ENCODE measurements at regions not wholly inside any gene's neighbourhood (a gene's known extent, or its start where the extent isn't known, plus 50 kb on each side); places are given as distances from the start of the nearest gene placed in this dataset.
A peak's percentile ranks its signal among the peaks of the same experiment; 100 is the strongest.

DNA sequence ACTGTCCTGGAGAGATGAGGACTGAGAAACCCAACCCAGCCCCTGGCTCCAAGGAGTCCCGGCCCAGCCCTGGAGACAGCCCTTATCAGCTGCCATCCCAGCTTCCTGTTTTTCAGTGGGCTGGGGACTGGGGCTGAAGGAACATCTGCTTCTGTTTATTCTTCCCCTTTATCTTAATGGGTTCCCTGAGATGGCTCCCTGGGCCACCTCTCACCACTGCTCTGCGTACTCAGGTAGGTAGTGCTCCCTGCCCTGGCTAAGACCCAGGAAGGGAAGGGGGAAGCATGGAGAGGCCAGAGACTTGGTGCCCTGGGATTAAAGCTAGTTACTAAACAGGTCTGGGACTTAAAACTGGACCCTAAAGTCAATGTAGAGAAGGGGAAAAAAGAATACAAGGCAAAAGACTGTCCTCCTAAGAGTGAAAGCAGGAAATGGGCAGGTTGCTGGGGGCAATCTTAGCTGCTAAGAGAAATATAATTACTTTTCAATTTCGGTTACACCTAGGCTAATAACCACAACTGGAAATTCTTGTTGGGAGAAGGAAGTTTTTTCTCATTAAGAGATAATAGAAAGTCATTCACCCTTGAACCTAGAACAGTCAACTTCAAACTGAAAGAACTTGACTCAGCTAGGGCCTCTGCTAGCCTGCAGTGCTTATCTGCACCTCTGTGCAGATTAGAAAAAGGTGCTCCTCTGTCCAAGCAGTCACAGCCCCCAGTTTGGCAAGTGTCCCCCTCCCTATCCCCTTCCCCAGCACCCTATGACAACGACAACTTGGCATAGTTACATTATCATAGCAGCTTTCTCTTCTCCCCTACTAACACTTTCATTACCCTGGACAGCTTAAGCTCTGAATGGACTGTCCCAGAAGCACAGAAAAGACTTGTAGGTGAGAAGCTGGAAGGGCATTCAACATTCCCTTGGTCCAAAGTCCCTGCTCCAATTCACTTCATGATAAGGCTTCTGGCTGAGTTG is 65.6 kb upstream of the KDM7A start:
- DNase-seq (ENCODE audit: low spot score) = no peak

DNA sequence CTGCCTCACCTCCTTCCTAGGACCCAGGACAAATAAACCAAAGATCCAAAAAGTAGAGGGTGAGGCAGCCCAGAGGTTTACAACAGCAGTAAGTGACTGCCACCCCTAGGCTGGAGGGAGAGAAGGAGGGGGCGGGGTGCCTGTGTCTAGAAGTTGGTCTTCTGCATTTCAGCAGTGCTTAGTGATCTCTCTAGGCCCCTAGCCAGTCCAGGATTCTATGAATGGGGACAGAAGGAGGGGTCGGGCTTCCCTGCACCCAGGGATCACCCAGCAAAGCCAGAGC is 62.8 kb upstream of the KDM7A start:
- no peak for DNase-seq (ENCODE audit: low spot score)

DNA sequence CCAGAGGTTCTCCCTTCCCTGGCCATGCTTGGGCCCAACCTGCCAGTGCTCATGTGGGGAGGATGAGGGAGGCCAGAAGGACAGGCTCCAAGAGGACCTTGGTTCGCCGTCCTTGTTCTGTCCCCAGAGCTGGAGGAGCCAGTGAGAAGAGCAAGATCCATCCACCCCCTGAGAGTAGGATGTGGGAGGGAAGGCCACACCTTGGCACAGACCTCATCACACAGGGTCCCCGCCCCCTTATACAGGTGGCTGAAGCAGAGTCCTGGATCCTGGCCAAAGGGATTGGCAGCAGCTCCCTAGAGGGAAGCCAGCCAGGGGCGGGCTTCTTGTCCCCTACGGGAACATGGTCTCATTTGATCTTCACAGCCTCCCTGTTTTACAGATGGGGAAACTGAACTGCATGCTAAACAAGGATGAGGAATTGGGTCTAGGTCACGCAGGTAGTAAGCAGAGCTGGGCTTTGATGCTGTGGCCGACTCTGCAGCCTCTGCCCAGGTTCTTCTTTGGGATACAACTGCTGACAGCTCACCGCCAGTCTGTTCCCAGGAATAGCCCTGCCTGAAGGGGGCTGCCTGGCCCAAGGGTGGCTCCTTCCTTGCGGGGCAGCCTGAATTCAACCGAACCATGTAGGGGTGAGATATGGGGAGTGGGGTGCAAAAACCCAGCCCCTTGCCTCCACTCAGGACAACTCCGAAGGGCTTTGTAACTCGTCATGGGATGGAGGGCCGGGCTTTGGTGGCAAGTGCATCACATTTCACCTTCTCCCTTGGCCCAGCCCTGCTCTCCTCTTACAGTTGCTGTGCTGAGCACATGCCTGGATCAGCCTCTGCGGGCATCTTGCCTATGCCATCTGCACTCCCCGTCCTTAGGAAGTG is 62.2 kb upstream of the KDM7A start:
- no peak for DNase-seq (ENCODE audit: low spot score)

DNA sequence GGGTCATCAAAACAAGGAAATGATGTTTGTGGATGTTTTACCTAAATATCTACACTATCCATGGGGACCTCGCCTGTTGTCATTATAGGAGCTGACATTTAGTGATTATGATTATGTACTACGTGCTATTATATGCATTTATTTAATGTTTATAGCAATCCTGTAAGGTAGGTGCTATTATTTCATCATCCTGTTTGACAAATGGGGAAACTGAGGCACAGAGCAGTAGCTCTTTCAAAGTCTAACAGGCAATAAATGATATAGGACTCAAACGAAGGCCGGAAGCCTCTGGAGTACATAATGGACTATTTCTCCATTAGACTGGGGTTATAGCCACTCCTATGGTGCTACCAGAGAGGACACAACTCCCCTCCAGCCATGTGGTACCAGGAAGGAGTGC is 60.6 kb upstream of the KDM7A start:
- no peak for DNase-seq (ENCODE audit: low spot score)

DNA sequence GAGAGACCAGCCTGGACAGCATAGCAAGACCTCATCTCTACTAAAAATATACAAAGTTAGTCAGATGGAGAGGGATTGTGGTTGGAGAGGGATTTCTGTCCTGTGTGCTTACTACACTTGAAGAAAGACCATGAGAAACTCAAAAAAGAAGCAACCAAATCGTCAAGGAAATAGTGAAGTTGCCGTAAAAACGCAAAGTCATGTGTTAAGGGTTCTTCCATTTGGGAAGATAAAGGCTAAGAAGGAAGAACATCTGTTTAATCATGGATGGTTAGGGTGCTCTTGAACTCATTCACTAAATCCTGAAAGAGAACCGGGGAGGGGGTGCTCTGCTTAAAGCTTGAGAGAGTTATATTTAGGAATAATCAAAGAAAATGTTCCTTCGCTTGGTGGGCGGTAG is 59.8 kb upstream of the KDM7A start:
- no peak for DNase-seq (ENCODE audit: low spot score)

DNA sequence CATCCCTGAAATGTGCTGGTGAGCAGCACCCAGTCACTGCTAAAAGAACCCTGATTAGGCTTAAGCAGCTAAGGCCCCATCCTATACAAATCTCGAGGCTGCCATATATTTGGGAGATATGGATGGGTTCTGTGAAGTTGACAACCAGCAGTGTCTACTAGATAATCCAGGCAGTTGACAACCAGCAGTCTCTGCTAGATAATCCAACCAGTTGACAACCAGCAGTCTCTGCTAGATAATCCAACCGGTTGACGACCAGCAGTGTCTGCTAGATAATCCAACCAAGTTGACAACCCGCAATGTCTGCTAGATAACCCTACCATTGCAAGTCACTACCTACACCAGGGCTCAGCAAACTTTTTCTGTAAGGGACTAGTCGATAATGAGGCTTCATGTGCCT is 58.3 kb upstream of the KDM7A start:
- no peak for DNase-seq (ENCODE audit: low spot score)

DNA sequence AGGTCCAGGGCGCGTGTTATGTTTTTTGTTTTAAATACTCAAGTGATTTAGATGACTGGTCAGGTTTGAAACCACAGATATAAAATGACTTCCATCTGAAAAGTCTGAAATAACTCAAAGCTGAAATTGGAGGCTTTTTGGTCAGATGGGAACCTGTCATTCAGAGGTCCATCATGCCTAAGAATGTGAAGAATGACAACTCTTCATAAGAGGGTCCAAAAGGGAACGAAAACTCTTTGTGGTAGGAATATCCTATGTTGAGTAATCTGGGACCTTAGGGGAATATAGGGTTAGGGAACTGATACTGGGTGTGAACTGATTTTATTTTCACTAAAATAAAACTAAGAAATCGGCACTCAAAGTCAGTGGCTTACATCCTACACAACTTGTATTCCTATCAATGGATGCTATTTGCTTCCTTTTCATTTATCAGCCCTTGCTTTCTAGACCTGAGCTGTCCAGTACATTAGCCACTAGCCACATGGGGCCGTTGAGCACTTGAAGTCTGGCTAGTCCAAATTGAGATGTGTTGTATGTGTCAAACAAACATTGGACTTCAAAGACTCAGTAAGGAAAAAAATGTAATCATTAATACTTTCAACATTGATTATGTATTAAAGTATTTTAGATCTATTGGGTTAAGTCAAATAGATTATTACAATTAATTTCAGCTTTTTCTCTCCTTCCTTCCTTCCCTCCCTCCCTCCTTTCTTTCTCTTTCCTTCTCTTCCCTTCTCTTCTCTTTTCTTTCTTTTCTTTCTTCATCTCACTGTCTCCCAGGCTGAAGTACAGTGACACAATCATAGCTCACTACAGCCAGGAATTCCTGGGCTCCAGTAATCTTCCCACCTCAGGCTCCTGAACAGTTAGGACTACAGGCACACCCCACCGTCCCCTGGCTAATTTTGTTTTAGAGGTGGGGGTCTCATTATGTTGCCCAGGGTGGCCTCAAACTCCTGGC is 56.5 kb upstream of the KDM7A start:
- DNase-seq (ENCODE audit: low spot score) = no peak

DNA sequence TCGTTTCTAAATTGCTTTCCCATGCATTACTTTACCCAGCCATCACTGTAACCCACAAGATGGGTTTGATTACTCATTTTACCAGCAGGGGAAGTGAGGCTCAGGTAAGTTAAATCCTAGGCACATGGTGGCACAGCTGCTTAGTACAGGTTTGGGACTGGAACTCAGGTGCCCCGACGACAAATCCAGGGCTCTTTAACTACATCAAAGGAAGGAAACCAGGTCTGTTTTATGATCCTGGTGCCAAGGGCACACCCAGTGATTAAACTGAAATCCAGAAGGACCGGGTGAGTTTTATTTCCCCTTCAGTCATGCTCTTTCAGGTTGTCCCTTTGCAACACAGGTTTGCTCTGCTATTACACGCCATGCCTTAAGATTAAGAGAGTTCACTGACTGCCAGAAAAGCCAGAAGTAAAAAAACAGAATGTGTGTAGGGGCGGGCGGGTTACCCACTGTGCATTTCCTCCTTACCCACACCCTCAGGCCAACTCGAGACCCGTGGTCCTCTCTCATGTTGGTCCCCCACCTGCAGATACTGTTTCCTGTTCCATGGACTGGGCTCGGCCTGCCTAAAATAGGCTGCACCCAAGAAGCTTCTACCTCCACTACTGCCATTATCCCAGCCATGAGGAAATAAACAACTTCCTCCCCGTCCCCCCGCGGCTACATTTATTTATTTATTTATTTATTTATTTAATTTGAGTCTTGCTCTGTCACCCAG is 55.1 kb upstream of the KDM7A start:
- DNase-seq (ENCODE audit: low spot score) = no peak

DNA sequence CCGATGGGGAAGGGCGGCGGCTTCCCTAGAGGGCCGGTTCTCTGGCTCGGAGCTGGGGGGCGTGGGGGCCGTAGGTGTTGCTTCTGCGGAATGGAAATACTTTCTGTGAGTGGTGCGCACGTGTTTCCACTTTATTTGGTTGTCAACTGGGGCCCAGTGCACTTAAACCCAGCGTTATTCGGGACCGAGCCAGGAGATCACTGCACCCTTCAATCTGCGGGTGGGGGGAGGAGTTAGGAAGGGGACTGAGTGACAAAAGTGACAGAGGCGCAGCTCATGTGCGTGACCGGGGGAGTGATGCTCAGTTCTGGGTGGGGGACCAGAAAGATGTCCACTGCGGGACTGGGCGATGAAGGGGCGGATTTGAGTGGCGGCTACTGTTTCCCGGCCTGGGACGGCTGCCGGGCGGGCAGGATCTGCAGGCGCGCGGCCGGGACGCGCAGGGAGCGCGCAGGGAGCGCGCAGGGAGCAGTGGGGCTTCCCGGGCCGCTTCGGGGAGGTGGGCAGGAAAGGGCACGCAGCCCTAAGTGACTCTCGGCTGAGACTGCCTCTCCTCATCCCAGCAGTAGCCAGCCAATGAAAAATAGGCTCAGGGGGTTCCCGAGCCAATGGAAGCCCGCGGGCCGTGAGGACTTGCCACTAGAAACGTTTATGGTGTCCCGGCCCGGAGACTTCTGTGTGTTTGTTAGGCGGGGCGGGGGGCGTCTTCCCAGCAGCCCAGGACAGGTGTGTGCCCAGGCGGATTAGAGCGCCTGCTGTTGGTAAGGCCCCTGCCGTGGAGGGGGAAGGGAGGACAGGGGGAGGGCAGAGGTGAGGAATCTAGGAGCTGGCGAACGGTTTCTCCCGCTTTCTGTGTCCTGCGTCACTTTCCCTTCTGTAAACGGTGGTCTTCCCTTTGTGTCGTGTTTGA is 54.3 kb upstream of the KDM7A start:
- DNase-seq (ENCODE audit: low spot score) = peak; percentile 83

DNA sequence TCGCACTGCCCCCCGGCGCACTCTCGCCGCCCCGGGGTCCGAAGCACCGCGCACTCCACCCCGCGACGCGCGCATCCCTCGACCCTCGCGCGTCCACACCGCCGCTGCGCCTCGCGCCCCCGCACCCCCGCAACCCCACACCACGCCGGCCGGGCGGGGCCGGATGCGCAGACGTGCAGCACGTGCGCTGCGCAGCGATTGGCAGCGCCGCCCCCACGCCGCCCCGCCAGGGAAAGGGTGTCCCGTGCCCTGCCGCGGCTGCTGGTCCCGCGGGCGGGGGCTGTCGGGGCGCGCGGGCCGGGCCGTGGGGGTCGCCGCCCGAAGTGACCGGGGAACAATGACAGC is 53.7 kb upstream of the KDM7A start:
- peak; percentile 60 for DNase-seq (ENCODE audit: low spot score)

DNA sequence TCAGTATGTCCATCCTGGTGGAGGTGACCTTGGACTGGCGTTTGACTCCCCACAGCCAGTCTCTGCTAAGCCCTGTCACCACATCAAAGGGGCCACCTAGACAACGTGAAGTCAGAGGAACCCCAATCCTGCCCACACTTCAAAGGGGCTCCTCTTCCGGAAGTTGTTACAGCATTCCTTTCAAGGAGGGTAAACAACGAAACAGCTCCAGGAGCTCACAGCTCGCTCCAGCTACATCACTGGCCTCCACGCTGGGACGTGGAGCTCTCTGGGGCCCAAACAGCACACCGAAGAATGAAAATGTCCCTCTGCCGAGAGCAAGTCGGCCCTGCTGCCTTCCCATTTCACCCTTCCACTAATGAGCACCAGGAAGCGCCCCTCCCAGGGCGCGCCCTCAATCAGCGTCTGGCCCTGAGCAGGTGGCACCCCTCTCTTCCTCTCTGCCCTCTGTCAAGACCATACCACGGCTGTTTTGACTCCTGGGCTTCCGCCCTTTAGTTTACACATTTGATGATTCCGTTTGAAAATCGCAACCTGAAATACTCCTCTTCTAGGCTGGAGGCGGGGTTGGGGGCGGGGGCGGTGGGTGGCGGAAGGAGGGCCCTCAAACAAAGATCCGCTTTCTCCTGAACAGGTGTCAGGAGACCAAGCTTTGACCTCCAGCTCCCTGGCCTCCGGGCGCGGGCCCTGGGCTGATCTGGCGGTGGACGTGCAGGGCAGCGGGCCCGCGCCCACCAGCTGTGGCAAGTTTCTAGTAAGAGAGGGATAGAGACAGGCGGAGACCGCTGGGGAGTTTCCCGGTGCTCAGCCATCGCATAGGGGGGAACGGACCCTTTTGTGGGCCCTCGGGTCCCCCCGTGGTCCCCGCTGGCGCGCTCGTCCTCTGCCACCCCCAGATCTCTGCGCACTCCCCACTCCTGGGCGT is 53.1 kb upstream of the KDM7A start:
- no peak for DNase-seq (ENCODE audit: low spot score)

DNA sequence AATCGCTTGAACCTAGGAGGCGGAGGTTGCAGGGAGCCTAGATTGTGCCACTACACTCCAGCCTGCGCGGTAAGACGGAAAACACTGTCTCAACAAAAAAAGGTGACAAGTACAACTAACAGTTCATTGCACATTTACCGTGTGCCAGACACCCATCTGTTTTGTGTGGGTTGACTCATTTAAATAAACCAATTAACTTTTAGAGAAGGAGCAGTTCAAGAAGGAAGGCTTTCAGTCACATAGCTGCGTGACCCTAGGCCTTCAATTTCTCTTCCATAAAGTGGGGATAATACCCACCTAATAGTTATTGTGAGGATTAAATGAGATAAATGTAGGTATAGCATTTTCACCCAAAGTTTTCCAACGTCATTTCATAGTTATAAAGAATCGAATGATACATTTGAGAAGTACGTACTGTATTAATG is 52.3 kb upstream of the KDM7A start:
- DNase-seq (ENCODE audit: low spot score) = no peak

Measured in RKO (cell line).